GM12892 (cell line): ENCODE measurements at regions not wholly inside any gene's neighbourhood (a gene's known extent, or its start where the extent isn't known, plus 50 kb on each side); places are given as distances from the start of the nearest gene placed in this dataset.
"Not testable (repeated sequence)": the region's sequence is repeated elsewhere in the genome, so short reads cannot be mapped to it uniquely, and the experiment has no call there.

ENCODE experiments used
- DNase-seq: peaks from one replicate; pipeline ENCODE4 v3.0.0; 2011; ENCODE audit not compliant: insufficient read length
- FAIRE-seq: peaks from 2 replicates; lab custom pipeline; 2011; peaks lifted over from hg19 to GRCh38; lab: Jason Lieb, UNC
- POLR2A ChIP-seq: IDR thresholded peaks from 2 replicates; pipeline ENCODE4 v1.6.1; 2011; ENCODE audit warnings: low read depth, low read length, control low read depth
- POLR2AphosphoS5 ChIP-seq: IDR thresholded peaks from 2 replicates; pipeline ENCODE4 v1.6.1; 2011; ENCODE audit warnings: low read depth, low read length, control low read depth
- TAF1 ChIP-seq: IDR thresholded peaks from 2 replicates; pipeline ENCODE4 v1.6.1; 2011; ENCODE audit warnings: low read depth, mild to moderate bottlenecking, control low read depth, low read length, borderline replicate concordance

DNA sequence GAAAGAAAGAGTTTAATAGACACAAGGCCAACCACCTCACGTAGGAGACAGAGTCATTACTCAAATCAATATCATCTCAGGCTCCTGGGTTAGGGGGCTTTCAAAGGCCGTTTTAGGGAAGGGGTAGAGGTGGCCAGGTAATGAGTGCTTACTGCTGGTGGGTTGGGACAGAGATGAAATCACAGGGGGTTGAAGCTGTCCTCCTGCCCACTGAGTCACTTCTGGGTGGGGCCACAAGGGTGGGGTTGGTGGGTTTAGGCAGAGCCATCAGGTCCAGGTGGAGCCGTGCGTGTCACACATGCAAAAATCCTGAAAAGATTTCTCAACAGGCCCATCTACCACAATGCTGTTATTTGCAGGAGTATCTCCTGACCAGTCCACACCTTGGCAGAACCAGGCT, 167.0 kb upstream of the EXOC2 start:
- DNase-seq (no peak), FAIRE-seq (no peak)
- TF ChIP-seq POLR2AphosphoS5 (no peak), TAF1 (no peak), POLR2A (no peak)

DNA sequence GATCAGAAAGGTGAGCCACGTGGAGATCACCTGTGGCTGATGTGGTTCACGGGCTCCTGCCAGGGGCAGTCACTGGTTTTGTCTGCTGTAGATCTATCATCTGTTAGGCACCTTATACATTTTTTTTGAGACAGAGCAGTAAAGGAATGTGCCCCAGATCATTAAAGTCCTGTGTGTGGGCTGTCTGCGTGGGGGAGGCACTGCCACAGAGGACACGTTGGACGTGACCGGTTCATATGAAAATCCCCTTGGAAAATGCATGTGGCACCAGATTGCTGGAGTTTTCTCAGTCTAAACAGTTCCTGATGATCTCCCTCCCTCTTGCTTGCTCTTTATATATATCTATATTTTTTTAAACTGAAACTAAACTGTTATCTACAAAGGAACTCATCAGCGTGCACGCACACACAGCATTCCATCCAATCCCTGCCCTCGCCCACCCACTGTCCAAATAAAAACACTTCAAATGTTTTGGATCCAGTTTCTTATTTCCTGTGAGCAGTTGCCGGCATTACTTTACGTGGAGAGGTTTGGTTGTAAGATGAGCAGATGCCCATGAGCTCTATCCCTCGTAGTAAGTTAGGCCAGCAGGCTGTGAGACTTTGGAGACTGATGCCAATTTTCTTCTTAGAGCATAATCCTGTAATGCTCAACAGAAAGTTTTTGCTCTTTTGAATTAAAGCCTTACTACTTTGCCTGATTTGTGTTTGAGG, 161.6 kb upstream of the EXOC2 start:
- FAIRE-seq: no peak
- DNase-seq: no peak
- TF ChIP-seq TAF1 (no peak), POLR2AphosphoS5 (no peak), POLR2A (no peak)

DNA sequence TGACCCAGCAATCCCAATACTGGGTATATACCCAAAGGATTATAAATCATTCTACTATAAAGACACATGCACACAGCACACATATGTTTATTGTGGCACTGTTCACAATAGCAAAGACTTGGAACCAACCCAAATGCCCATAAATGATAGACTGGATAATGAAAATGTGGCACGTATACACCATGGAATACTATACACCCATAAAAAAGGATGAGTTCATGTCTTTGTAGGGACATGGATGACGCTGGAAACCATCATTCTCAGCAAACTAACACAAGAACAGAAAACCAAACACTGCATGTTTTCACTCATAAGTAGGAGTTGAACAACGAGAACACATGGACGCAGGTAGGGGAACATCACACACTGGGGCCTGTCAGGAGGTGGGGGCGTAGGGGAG, 159.3 kb upstream of the EXOC2 start:
- FAIRE-seq, DNase-seq: not testable (repeated sequence)

DNA sequence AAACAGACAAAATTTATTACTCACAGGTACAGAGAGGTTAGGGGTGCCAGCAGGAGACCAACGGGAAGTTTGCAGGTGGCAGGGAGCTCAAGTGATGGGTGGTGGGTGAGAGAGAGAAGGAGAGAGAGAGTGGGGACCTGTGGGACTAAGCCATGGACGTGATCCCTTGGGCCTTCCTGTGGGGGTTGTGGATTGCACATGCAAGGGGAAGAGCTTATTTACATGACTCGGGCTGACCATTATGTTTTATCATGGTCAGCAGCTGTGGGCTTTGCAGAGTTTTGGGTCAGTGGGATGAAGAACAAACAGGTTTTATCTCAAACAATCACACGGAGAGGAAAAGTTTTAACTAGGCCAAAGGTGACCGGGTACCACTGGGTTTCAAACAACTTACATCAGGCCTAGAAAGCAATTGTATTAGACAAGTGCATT, 156.2 kb upstream of the EXOC2 start:
- no peak for TF ChIP-seq POLR2A
- TF ChIP-seq TAF1: no peak
- TF ChIP-seq POLR2AphosphoS5: no peak
- FAIRE-seq (no peak), DNase-seq (no peak)

DNA sequence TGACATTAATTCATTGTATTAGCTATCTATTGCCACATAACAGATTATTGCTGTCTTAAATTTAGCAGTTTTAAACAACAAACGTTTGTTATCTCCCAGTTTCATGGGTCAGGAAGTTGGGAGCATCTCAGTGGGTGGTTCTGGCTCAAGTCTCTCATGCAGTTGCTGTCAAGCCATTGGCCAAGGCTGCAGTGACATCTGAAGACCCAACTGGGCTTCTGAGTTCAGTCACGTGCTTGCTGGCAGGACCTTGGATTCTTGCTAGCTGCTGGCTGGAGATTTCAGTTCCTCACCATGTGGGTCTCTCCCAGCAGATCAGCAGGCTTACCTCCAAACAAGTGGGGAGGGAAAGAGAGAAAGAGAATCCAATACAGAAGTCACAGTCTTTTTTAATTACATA, 152.6 kb upstream of the EXOC2 start:
- DNase-seq (no peak), FAIRE-seq (no peak)
- TF ChIP-seq TAF1: no peak
- no peak for TF ChIP-seq POLR2A
- TF ChIP-seq POLR2AphosphoS5: no peak

DNA sequence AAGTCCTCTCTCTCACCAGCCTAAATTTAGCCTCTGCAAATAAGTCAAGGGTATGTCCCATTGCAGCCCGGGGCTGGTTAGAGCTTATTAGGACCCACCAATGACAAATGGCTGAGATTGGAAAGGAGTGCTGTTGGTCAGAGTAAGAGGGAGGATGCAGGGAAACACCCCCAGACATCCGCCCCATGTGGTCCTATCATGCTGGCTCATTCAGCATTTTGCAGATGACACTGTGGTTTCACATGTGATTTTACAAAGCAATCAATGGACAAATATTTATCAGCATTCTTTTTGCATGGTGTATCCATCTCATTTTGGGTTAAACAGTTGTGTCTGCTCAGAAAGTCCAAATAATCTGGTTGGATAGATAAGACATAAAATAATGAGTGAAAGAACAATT, 152.2 kb upstream of the EXOC2 start:
- FAIRE-seq: no peak
- TF ChIP-seq POLR2AphosphoS5 (no peak), POLR2A (no peak), TAF1 (no peak)

DNA sequence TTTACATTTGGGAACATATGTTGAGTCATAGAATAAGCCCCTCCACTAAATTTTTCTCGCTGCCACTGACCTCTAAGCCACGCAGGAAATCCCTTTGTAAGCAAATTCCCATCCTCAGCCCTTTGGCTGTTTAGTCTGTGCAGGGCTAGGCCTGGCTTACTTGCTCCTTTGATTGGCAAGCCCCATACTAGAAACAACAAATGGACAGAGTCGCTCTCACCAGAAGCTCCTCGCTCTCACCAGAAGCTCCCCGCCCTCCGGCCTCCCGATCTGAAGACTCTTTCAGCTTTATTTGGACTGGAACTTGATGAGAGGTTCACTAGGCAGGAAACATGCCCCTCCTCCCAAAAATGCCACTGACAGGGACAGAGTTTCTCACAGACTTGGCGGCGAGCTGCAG, 149.2 kb upstream of the EXOC2 start:
- no peak for FAIRE-seq
- DNase-seq: no peak
- no peak for TF ChIP-seq TAF1
- no peak for TF ChIP-seq POLR2AphosphoS5
- TF ChIP-seq POLR2A: no peak

More for the DNA sequence above, 152.2 kb upstream of the EXOC2 start:
- DNase-seq: no peak

DNA sequence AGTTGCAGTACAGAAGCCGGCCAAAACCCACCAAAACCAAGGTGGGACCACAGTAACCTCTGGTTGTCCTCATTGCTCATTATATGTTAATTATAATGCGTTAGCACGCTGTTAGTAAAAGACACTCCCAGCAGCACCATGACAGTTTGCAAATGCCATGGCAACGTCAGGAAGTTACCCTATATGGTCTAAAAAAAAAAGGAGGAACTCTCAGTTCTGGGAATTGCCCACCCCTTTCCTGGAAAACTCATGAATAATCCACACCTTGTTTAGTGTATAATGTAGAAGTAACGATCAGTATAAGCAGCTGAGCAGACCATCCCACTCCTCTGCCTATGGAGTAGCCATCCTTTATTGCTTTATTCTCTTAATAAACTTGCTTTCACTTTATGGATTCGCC, 148.6 kb upstream of the EXOC2 start:
- TF ChIP-seq TAF1 (no peak), POLR2AphosphoS5 (no peak), POLR2A (no peak)

DNA sequence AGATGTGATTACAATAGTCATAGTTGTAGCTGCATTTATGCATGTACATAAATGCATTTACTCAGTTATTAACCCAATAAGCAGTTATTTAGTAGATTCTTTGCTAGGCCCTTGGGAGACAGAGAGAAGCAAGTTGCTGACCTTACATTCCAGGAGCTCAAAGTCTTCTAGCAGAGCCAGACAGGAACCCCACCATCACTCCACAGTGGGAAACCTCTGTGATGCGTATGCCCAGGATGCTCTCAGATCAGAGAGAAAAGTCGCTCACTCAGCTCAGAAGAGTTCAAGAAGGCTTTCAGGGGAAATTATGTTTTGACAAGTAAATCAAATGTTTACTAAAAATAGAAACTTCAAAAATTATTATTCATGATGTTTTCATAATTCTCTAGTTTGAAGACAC, 146.3 kb upstream of the EXOC2 start:
- DNase-seq (no peak), FAIRE-seq (no peak)
- no peak for TF ChIP-seq POLR2A

More for the DNA sequence above, 148.6 kb upstream of the EXOC2 start:
- FAIRE-seq: no peak
- no peak for DNase-seq

DNA sequence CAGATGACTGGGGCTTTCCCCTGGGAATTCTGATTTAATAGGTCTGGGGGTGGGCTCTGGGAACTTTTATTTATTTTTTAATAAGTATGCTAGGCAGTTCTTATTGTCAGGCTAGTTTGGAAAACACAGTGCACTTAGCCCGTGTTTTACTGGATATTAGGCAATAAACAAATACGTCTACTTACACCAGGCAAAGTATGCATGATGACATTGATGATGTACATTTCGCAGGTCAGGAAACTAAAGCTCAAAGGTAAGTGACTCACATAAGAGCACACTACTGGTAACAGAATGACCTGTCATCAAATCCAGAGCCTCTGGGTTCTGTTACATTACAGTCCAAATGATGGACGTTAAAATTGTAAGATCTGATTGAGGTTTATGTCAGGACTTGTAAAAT, 144.4 kb upstream of the EXOC2 start:
- DNase-seq (no peak), FAIRE-seq (no peak)
- TF ChIP-seq TAF1 (no peak), POLR2AphosphoS5 (no peak), POLR2A (no peak)

DNA sequence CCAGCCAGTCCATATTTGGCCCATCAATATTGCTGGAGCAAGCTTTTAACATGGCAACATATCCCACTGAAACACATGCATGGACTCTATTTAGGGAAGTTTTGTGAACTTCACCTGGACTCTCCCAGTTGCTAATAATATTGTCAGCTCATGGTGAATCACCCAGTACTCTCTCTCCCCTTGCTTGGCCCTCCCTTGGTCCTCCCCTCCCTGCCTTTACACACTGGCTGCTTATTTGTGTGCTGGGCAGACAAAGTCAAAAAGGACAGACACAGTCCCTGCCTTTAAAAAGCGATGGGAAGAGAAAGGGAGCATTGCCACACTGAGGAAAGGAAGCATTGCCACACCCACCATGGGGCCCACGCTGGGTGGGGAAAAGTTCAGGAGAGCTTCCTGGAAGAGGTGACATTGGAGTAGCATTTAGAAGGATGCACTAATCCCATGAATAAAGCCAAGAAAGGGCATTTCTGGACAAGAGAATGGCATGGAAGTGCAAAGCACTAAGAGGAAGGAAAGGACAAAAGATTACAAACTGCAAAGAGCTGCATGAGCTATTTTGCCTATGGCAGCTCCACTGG, 143.4 kb upstream of the EXOC2 start:
- TF ChIP-seq POLR2A: no peak
- no peak for TF ChIP-seq POLR2AphosphoS5
- no peak for TF ChIP-seq TAF1
- no peak for FAIRE-seq
- DNase-seq: no peak

DNA sequence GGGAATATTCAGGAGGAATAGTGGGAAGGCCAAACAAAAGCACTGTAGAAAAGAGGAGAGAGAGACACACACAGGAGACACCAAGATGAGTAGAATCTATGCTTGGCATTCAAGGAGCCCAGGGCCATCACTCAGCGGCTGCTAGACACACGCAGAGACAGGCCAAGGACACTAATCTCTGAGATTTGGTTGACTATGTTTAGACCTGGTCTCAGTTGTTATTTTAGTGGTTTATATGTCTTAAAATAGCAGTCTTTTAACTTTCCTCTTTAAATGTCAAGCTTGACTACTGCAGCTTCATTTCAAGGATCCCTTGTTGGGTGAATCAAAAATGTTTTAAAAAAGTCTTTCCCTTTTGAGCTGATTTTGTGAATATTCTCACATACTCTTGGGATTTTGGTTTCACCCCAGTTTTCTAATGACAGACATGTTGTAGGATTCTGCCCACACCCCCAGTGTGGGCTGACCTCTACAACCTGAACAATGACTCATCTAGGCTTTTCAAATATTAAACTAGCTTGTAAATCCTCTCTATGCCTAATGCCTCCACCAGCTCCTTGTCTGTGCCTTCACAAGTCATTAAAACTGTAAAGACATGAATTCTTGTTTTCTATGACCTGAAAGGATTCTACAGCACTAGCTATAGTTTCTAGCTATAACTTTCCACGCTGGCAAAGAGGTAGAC, 142.7 kb upstream of the EXOC2 start:
- DNase-seq (no peak), FAIRE-seq (no peak)
- TF ChIP-seq TAF1: no peak
- no peak for TF ChIP-seq POLR2AphosphoS5
- no peak for TF ChIP-seq POLR2A
